Natural killer cell (primary cell): ENCODE measurements at regions not wholly inside any gene's neighbourhood (a gene's known extent, or its start where the extent isn't known, plus 50 kb on each side); places are given as distances from the start of the nearest gene placed in this dataset.

Source experiments
- ATAC-seq, 3 donors: fragments of 150-1000 bp in 2 of 3; fragments of 200-7000 bp in 1 of 3; cut with Tn5 transposase; 1 replicate in 1 of 3; 2 replicates in 2 of 3; pipeline ENCODE4 v1.10.0; 2021; ENCODE audit warnings: mild to moderate bottlenecking in 2 of 3, moderate library complexity in 2 of 3
- DNase-seq, 2 donors: peaks; one replicate each; pipeline versions ENCODE4 v3.0.0 to v3.0.0-alpha.2; 2013 to 2021; ENCODE audit warnings: mixed read lengths in 1 of 2
- H3K27ac ChIP-seq: one replicate; pipeline ENCODE4 v1.5.1; 2013; ENCODE audit warnings: mild to moderate bottlenecking, low read length
- H3K27me3 ChIP-seq: one replicate; pipeline ENCODE4 v1.6.1; 2013; ENCODE audit warnings: low read length; ENCODE audit not compliant: control insufficient read depth, insufficient read depth
- H3K36me3 ChIP-seq: one replicate; pipeline ENCODE4 v1.6.1; 2013; ENCODE audit warnings: low read length; ENCODE audit not compliant: control insufficient read depth, insufficient read depth
- H3K4me1 ChIP-seq: one replicate; pipeline ENCODE4 v1.6.1; 2013; ENCODE audit warnings: low read length; ENCODE audit not compliant: control insufficient read depth, insufficient read depth
- H3K4me3 ChIP-seq: one replicate; pipeline ENCODE4 v1.5.1; 2013; ENCODE audit warnings: low read length
- H3K9me3 ChIP-seq: one replicate; pipeline ENCODE4 v1.6.1; 2013; ENCODE audit warnings: low read length; ENCODE audit not compliant: control insufficient read depth, insufficient read depth
- H3K27ac Mint-ChIP-seq, 2 donors: one replicate each; pipeline ENCODE4 v1.8.0; 2022; ENCODE audit warnings: mild to moderate bottlenecking in 2 of 2, mixed read lengths in 2 of 2, moderate library complexity in 1 of 2
- H3K27me3 Mint-ChIP-seq, 2 donors: one replicate each; pipeline ENCODE4 v1.8.0; 2022; ENCODE audit warnings: low read depth in 2 of 2, mixed read lengths in 2 of 2
- H3K36me3 Mint-ChIP-seq: one replicate; pipeline ENCODE4 v1.8.0; 2022; ENCODE audit warnings: mixed read lengths
- H3K4me1 Mint-ChIP-seq, 2 donors: one replicate each; pipeline ENCODE4 v1.8.0; 2022; ENCODE audit warnings: mixed read lengths in 2 of 2
- H3K4me3 Mint-ChIP-seq: one replicate; pipeline ENCODE4 v1.8.0; 2022; ENCODE audit warnings: mild to moderate bottlenecking, moderate library complexity, mixed read lengths
- H3K9me3 Mint-ChIP-seq, 2 donors: one replicate each; pipeline ENCODE4 v1.8.0; 2022; ENCODE audit warnings: mixed read lengths in 2 of 2
- CTCF ChIP-seq: fragments of 200-600 bp; IDR thresholded peaks from one replicate; pipeline ENCODE4 v1.8.0; 2022; ENCODE audit warnings: antibody characterized with exemption
- WGBS: methylation state at CpG from one replicate; pipeline ENCODE4 v1.1.7; 2013; ENCODE audit warnings: missing lambda C conversion rate; ENCODE audit not compliant: insufficient coverage; 5-methylcytosine and 5-hydroxymethylcytosine counted together
- intact Hi-C: fragments of 100-400 bp; cut with micrococcal nuclease; formaldehyde crosslinking; loops from one replicate; pipeline ENCODE4 v1.14.2; 2022

GRCh38 chr17:11074451-11074850 is 166.6 kb upstream of the SHISA6 start:
- intact Hi-C loops, result no loop called here
- ATAC-seq (no peak), DNase-seq (no peak)
- Mint-ChIP-seq H3K27ac (no peak overlapping the region), H3K4me3 (no peak overlapping the region), H3K36me3 (no peaks in the 10 kb centered on the region), H3K27me3 (no peaks in the 10 kb centered on the region), H3K9me3 (peaks cover 0 to 5% of the 10 kb centered on the region in 2 donors), H3K4me1 (no peaks in the 10 kb centered on the region)
- H3K9me3 ChIP-seq, result no peaks in the 10 kb centered on the region
- no peak overlapping the region for H3K27ac ChIP-seq
- no peaks in the 10 kb centered on the region for H3K4me1 ChIP-seq
- 55% methylated on average over 2 of the region's 2 CpGs for WGBS
- H3K36me3 ChIP-seq, result no peaks in the 10 kb centered on the region
- H3K27me3 ChIP-seq, result no peaks in the 10 kb centered on the region
- no peak overlapping the region for H3K4me3 ChIP-seq
- no peak for TF ChIP-seq CTCF

GRCh38 chr17:11056926-11057325 is 184.1 kb upstream of the SHISA6 start:
- no peaks in the 10 kb centered on the region for H3K4me1 Mint-ChIP-seq
- H3K4me3 Mint-ChIP-seq, result no peak overlapping the region
- no peaks in the 10 kb centered on the region for H3K36me3 ChIP-seq
- no peaks in the 10 kb centered on the region for H3K36me3 Mint-ChIP-seq
- H3K9me3 ChIP-seq, result no peaks in the 10 kb centered on the region
- H3K27ac Mint-ChIP-seq, result no peak overlapping the region
- DNase-seq (no peak), ATAC-seq (no peak)
- no peaks in the 10 kb centered on the region for H3K4me1 ChIP-seq
- H3K27me3 ChIP-seq, result no peaks in the 10 kb centered on the region
- no peaks in the 10 kb centered on the region for H3K27me3 Mint-ChIP-seq
- H3K9me3 Mint-ChIP-seq, result peaks cover 0 to 6% of the 10 kb centered on the region in 2 donors
- H3K4me3 ChIP-seq, result no peak overlapping the region
- no peak for TF ChIP-seq CTCF
- intact Hi-C loops, result no loop called here
- H3K27ac ChIP-seq, result no peak overlapping the region

- peaks cover 0 to 6% of the 10 kb centered on the region in 2 donors for H3K9me3 Mint-ChIP-seq
- Histone ChIP-seq H3K27me3 (no peaks in the 10 kb centered on the region), H3K9me3 (no peaks in the 10 kb centered on the region), H3K4me1 (no peaks in the 10 kb centered on the region), H3K27ac (no peak overlapping the region), H3K36me3 (no peaks in the 10 kb centered on the region), H3K4me3 (no peak overlapping the region)
- no peaks in the 10 kb centered on the region for H3K27me3 Mint-ChIP-seq
- H3K27ac Mint-ChIP-seq, result no peak overlapping the region
- no peak for TF ChIP-seq CTCF
- WGBS, result 92% methylated on average over 3 of the region's 3 CpGs
- no peaks in the 10 kb centered on the region for H3K4me1 Mint-ChIP-seq
- DNase-seq (no peak), ATAC-seq (no peak)
- no peak overlapping the region for H3K4me3 Mint-ChIP-seq
- intact Hi-C loops, result no loop called here
- no peaks in the 10 kb centered on the region for H3K36me3 Mint-ChIP-seq
These were observed 187.2 kb upstream of the SHISA6 start for GRCh38 chr17:11053846-11054245.

GRCh38 chr17:11049539-11049938 is 191.5 kb upstream of the SHISA6 start:
- no peak for DNase-seq
- Histone ChIP-seq H3K27me3 (no peaks in the 10 kb centered on the region), H3K4me3 (no peak overlapping the region), H3K36me3 (no peaks in the 10 kb centered on the region), H3K4me1 (no peaks in the 10 kb centered on the region), H3K27ac (no peak overlapping the region), H3K9me3 (no peaks in the 10 kb centered on the region)
- intact Hi-C loops, result no loop called here
- no peak overlapping the region for H3K4me3 Mint-ChIP-seq
- WGBS, result 90% methylated on average over 1 of the region's 2 CpGs
- H3K27me3 Mint-ChIP-seq, result no peaks in the 10 kb centered on the region
- no peak overlapping the region for H3K27ac Mint-ChIP-seq
- ATAC-seq, result no peak
- no peaks in the 10 kb centered on the region for H3K36me3 Mint-ChIP-seq
- H3K4me1 Mint-ChIP-seq, result no peaks in the 10 kb centered on the region
- no peaks in the 10 kb centered on the region for H3K9me3 Mint-ChIP-seq
- no peak for TF ChIP-seq CTCF
